ENCODE measurements at regions not wholly inside any gene's neighbourhood (a gene's known extent, or its start where the extent isn't known, plus 50 kb on each side); places are given as distances from the start of the nearest gene placed in this dataset.
A peak's percentile ranks its signal among the peaks of the same experiment; 100 is the strongest.

DNA sequence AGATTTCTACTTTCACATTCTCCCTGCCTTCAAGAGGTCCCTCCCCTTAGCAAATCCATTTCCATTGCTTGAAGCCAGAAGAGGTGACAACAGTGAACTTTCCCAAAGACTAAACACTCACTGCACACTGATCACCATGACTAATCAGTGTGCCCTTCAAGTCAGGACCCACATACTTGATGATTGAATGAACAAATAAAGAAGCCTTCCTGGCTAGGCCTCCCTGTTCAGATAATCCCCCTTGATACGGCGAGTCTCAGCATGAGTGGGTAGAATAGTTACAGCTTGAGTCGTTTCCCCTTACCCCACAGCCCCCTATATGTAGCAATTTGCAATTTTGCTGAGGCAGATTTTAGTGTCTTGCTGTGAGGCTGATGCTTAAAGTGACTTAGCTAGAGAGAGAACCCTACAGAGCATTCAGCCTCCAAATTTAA lies 102.2 kb downstream of the UNC5CL start:
- intact Hi-C loops (cut with micrococcal nuclease; ENCODE audit: unreplicated experiment) (no loop called here), in situ Hi-C loops (cut with HindIII; ENCODE audit: extremely low pct_ligation_motif_present, low pct_unique_long_range_greater_than_20kb) (no loop called here)
- no TSS peak for BruUV-seq (replicated peaks)
- H2AFZ ChIP-seq (ENCODE audit: low read length): no peak overlapping the region
- no peak overlapping the region for H3K4me3 ChIP-seq (replicated peaks in 1 of 3; ENCODE audit: insufficient read depth in 1 of 3, low read depth in 2 of 3, low read length in 3 of 3)
- H3K4me2 ChIP-seq (ENCODE audit: low read depth, low read length): no peak overlapping the region
- no peaks in the 10 kb centered on the region for H3K36me3 ChIP-seq (replicated peaks in 1 of 2; ENCODE audit: control insufficient read depth in 1 of 2, insufficient read depth in 2 of 2, low read length in 2 of 2)
- DNase-seq (ENCODE audit: low spot score) (no peak), FAIRE-seq (no peak), ATAC-seq (peak; percentile 35; the same call in 2 of the 3 replicates)
- peaks cover 5 to 33% of the 10 kb centered on the region in 2 experiments; a peak in 3 of 5 replicates for H3K27me3 ChIP-seq (ENCODE audit: control insufficient read depth in 1 of 2, insufficient read depth in 2 of 2, low read length in 2 of 2)
- POLR2A ChIA-PET: no interaction called here
- CTCF ChIA-PET (ENCODE audit: low intra/inter-chr PET ratio, low total read pairs): no interaction called here
- 8% methylated on average over 3 of the region's 3 CpGs for WGBS (ENCODE audit: low lambda C conversion rate)
- H3K9me3 ChIP-seq (ENCODE audit: low read length): no peaks in the 10 kb centered on the region
- H3K4me1 ChIP-seq (ENCODE audit: insufficient read depth, low read length): peaks cover 14% of the 10 kb centered on the region; the same call in 1 of the 2 replicates
- H3K79me2 ChIP-seq (ENCODE audit: insufficient read depth, low read length): no peaks in the 10 kb centered on the region
- no peak overlapping the region for H3K27ac ChIP-seq (ENCODE audit: extremely low read length, insufficient read depth, low read length)
- TF ChIP-seq TAF1 (CRISPR knock-in tag; IDR thresholded peaks at IDR 0.05) (no peak), ZNF720 (CRISPR knock-in tag; IDR thresholded peaks at IDR 0.05) (no peak), SPEN (CRISPR knock-in tag; IDR thresholded peaks at IDR 0.05; ENCODE audit: low read depth) (no peak), GATA4 (IDR thresholded peaks at IDR 0.05; ENCODE audit: borderline replicate concordance, low read depth) (no peak), NR2F2 (IDR thresholded peaks at IDR 0.05; ENCODE audit: borderline replicate concordance, low read depth) (no peak), RFX3 (CRISPR knock-in tag; IDR thresholded peaks at IDR 0.05) (no peak), STAT6 (CRISPR knock-in tag; IDR thresholded peaks at IDR 0.05; ENCODE audit: borderline replicate concordance) (no peak), DRAP1 (CRISPR knock-in tag; IDR thresholded peaks at IDR 0.05) (no peak)
- no peak overlapping the region for H3K9ac ChIP-seq (ENCODE audit: insufficient read depth, low read depth, low read length)
- no peaks in the 10 kb centered on the region for H4K20me1 ChIP-seq (ENCODE audit: insufficient read depth, low read length)
